ENCODE measurements at regions not wholly inside any gene's neighbourhood (a gene's known extent, or its start where the extent isn't known, plus 50 kb on each side); places are given as distances from the start of the nearest gene placed in this dataset.
"Not testable (repeated sequence)": the region's sequence is repeated elsewhere in the genome, so short reads cannot be mapped to it uniquely, and the experiment has no call there.

DNA sequence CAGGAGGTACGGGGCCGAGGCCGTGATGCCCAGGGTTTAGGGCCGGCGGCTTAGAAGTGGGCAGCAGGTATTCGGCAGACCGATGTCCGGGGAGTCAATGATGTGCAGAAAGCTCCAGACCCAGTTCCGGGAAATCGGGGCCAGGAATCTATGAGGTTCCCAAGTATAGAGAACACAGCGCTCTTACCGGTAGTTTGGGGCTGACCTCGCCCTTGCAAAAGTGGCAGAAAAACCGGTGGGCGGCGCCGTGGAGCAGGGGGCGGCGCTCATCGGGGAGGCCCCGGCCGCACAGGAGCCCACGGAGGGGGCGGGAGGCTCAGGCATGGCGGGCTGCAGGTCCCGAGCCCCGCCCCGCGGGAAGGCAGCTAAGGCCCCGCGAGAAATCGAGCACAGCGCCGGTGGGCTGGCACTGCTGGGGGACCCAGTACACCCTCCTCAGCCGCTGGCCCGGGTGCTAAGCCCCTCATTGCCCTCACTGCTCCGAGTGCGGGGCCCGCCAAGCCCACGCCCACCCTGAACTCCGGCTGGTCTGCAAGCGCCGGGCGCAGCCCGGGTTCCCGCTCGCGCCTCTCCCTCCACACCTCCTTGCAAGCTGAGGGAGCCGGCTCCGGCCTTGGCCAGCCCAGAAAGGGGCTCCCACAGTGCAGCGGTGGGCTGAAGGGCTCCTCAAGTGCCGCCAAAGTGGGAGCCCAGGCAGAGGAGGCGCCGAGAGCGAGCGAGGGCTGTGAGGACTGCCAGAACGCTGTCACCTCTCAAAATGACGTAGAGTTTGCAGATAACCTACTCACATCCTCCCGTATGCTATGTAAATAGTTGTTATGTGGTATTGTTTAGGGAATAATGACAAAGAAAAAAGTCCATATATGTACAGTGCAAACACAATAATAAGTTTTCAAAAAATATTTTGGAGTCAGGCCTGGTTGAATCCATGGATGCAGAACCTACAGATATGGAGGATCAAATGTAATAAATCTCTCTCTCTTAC lies 80.6 kb upstream of the NBPF20 start:
- H3K4me3 ChIP-seq (ENCODE audit: low read depth, low read length); DNase-seq (ENCODE audit: low read depth); CTCF ChIA-PET; H3K27me3 ChIP-seq (ENCODE audit: control insufficient read depth, insufficient read depth, low read length); POLR2A ChIA-PET; H3K36me3 ChIP-seq (ENCODE audit: control insufficient read depth, insufficient read depth, low read length): not testable (repeated sequence)

DNA sequence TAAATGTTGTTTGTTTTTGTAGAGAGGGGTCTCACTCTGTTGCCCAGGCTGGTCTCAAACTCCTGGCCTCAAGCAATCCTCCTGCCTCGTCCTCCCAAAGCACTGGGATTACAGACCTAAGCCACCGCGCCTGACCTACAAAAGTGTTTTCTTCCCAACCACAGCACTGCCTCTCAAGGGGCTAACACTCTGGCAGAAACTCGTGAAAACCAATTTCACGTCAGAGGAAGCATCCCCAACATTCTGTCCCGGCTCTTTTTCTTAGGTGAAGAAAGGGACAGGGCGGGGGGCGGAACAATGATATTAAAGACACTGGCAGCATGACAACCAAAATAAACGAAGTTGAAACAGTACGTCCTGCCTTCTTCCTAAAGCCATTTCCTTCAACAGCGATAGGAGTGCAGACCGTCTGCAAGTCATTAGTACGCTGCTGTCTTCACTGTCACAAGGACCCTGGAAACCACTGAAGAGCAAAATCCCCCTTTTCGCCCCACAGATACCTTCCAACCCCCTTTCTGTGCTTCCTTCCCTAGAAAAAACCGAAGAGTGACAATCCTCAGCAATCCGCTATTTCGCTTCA lies 79.5 kb upstream of the NBPF20 start:
- CTCF ChIA-PET; POLR2A ChIA-PET; DNase-seq (ENCODE audit: low read depth); H3K27me3 ChIP-seq (ENCODE audit: control insufficient read depth, insufficient read depth, low read length); H3K4me3 ChIP-seq (ENCODE audit: low read depth, low read length); H3K36me3 ChIP-seq (ENCODE audit: control insufficient read depth, insufficient read depth, low read length): not testable (repeated sequence)

DNA sequence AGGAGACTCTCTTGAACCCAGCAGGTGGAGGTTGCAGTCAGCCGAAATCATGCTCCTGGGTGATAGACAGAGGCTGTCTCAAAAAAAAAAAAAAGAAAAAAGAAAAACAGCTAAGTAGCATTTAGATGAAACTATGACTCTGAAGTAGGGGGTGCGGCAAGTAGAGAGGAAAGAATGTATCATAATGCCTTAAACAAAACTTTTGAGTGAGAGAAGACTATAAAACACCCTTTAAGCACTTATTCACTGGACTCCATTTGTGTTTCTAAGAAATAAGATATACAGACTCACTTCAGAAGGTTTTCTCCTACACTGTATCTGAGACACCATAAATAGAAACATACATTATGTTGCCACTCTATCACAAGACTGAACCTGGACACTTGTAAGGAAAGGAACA lies 78.9 kb upstream of the NBPF20 start:
- not testable (repeated sequence) for H3K36me3 ChIP-seq (ENCODE audit: control insufficient read depth, insufficient read depth, low read length)

DNA sequence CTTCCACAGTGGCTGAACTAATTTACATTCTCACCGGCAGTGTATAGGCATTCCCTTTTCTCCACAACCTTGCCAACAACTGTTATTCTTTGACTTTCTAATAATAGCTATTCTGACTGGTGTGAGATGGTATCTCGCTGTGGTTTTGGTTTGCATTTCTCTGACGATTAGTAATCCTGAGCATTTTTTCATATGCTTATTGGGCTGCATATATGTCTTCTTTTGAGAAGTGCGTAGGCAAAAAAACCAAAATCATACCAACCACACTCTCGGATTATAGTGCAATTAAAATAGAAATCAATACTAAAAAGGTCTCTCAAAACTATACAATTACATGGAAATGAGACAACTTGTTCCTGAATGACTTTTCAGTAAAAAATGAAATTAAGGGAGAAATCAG lies 74.8 kb upstream of the NBPF20 start:
- H3K27me3 ChIP-seq (ENCODE audit: control insufficient read depth, insufficient read depth, low read length); DNase-seq (ENCODE audit: low read depth); H3K4me3 ChIP-seq (ENCODE audit: low read depth, low read length); POLR2A ChIA-PET; CTCF ChIA-PET; H3K36me3 ChIP-seq (ENCODE audit: control insufficient read depth, insufficient read depth, low read length): not testable (repeated sequence)

More for the DNA sequence above, 78.9 kb upstream of the NBPF20 start:
- H3K4me3 ChIP-seq (ENCODE audit: low read depth, low read length); H3K27me3 ChIP-seq (ENCODE audit: control insufficient read depth, insufficient read depth, low read length); POLR2A ChIA-PET; DNase-seq (ENCODE audit: low read depth); CTCF ChIA-PET: not testable (repeated sequence)

DNA sequence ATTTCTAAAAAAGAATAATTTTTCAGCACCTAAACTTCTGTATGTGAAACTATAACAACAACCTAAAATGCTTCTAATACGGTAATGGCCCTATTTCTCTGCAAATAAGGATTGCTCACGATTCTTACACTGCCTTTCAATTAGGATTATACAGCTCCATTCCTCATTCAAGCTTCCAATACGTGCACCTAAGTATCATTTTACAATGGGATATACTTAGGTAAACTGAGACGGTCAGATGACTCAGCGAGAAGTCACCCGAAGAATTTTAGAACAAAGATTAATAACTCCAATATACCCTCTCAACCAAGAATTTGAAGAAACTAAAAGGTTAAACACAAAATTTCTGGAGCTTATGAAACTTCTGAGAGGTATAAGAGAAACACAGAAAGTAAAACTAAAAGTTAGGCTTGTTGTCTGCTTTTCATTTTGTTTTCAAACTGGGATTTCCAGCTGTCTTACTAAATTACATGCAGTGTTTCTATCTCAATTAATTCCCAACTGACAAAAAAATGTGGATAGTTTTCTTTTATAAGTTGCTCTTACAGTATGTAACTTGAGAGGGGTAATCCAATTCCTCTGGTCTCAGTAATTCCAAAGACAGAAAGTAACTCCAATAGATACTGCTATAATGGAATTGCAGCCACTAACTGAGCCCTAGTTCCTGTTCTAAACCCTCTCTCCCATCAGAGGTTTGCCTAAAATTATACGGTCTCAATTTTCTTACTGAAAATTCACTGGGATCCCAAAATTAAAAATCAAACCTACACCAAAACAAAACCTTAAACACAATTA lies 69.9 kb upstream of the NBPF20 start:
- DNase-seq (ENCODE audit: low read depth); H3K36me3 ChIP-seq (ENCODE audit: control insufficient read depth, insufficient read depth, low read length); POLR2A ChIA-PET; CTCF ChIA-PET; H3K4me3 ChIP-seq (ENCODE audit: low read depth, low read length); H3K27me3 ChIP-seq (ENCODE audit: control insufficient read depth, insufficient read depth, low read length): not testable (repeated sequence)

DNA sequence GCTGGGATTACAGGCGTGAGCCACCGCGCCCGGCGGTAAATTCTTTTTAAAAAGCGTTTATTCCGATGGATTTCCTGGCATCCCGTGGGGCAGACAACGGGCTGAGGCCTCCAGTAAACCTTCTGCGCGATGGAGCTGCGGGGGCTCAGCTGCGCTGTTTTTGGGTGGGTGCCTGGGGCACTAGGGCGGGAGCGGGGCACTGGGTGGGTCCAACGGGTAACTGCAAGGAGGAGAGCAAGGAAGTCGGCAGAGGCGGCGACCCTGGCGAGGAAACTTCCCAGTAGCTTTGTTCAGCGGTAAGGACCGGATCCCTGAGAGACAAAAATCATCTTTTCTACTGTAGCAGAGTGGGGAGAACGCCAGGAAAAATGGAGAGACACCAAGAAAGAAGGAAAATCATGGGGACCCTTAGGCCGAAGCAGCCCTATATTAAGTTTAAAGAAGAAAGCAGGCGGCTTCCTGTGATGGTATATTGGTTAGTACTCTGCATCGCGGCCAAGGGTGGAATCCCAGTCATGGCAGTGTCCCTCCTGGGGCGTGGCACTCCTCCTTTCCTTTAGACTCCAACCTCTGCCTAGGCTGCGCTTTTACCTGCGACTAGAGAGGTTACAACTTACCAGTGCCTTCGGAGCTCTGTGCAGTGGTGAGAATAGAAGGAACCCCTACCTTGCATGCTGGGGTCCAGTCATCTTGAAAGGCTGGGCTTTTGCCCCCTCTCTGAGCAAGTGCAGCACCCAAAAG lies 63.0 kb upstream of the NBPF20 start:
- CTCF ChIA-PET; DNase-seq (ENCODE audit: low read depth); H3K27me3 ChIP-seq (ENCODE audit: control insufficient read depth, insufficient read depth, low read length); H3K36me3 ChIP-seq (ENCODE audit: control insufficient read depth, insufficient read depth, low read length); H3K4me3 ChIP-seq (ENCODE audit: low read depth, low read length); POLR2A ChIA-PET: not testable (repeated sequence)

DNA sequence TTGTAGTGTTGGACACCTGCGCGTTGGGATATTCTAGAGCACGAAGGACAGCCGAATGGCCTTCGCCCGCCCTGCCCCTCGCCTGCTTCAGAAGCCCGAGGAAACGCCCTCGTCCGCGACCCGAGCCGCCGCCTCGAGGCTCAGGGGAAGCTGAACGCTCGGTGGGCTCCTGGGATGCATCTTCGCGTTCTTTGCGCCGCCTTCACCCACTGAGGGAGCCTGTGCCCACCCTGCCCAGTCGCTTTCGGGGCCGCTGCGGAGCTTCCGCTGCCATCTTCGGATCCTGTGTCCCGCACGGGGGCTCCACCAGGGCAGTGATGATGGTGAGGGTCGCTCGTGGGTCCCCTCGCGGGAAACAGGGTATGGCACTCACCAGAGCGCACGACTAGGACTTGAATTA lies 61.8 kb upstream of the NBPF20 start:
- H3K27me3 ChIP-seq (ENCODE audit: control insufficient read depth, insufficient read depth, low read length); DNase-seq (ENCODE audit: low read depth); CTCF ChIA-PET; H3K36me3 ChIP-seq (ENCODE audit: control insufficient read depth, insufficient read depth, low read length); POLR2A ChIA-PET: not testable (repeated sequence)
- peak overlapping the region; percentile 21 for H3K4me3 ChIP-seq (ENCODE audit: low read depth, low read length)

DNA sequence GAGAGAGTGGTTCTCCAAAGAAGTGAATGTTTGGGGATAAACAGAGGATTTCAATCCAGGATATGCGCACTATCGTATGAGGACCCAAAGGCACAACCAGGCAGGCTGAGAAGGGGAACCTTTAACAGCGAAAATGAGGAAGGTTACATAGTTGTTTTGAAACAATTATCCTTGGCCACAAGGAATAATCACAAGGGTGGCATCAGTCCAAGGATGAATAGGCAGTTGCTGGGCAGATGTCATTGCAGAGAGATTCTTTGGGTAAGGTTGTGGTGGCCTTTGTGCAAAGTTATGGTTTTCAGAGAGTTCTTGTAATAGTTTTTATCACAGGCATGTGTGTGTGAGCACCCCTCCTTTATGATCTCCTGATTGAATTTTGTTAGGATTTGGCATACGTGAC lies 58.9 kb upstream of the NBPF20 start:
- H3K36me3 ChIP-seq (ENCODE audit: control insufficient read depth, insufficient read depth, low read length); DNase-seq (ENCODE audit: low read depth); CTCF ChIA-PET; H3K4me3 ChIP-seq (ENCODE audit: low read depth, low read length); H3K27me3 ChIP-seq (ENCODE audit: control insufficient read depth, insufficient read depth, low read length); POLR2A ChIA-PET: not testable (repeated sequence)

DNA sequence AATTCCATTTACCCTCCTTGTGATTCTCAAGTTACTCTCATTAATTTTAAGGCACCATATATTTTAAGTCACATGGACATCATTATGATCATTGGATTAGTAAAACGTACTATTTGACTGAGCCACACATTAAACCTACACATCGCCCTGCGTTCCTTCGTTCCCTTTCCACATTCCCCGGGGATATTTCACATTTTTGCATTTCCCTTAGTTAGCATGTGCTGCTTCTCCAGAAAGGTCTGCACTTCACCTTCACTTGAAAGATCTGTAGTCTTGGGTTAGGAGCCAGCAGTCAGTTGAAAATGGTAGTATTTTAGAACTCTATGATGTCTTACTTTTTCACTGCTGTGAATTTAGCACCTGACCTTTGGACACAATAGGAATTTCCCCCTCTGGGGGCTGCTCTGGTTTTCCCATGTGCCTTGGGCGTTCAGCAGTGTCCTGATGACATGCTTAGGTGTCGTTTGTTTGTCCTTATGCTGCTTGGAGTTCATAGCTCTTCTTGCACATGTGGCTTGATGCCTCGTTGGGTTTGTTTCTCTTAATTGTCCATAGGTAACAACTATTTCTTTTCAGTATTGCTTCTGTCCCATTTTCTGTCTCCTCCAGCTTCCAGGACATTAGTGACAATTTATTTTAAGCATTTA lies 56.9 kb upstream of the NBPF20 start:
- H3K27me3 ChIP-seq (ENCODE audit: control insufficient read depth, insufficient read depth, low read length); POLR2A ChIA-PET; H3K36me3 ChIP-seq (ENCODE audit: control insufficient read depth, insufficient read depth, low read length); H3K4me3 ChIP-seq (ENCODE audit: low read depth, low read length); CTCF ChIA-PET; DNase-seq (ENCODE audit: low read depth): not testable (repeated sequence)

DNA sequence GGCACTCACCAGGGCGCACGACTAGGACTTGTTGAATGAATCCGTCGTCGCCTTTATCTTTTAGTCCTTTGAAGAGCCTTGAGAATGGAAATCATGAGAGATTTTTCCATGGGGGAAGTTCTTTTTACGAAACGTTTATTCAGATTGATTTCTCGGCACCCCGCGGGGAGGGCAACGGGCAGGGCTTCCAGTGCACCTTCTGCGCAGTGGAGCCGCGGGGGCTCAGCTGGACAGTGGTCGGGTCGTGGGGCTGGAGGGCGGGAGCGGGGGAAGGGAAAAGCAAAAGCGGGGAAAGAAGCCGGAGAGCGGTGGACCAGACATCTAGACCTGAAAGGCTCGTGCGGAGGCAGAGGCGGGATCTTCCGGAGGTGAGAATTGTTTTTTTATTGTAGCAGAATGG lies 50.6 kb upstream of the NBPF20 start:
- CTCF ChIA-PET; POLR2A ChIA-PET; H3K4me3 ChIP-seq (ENCODE audit: low read depth, low read length); H3K36me3 ChIP-seq (ENCODE audit: control insufficient read depth, insufficient read depth, low read length); DNase-seq (ENCODE audit: low read depth); H3K27me3 ChIP-seq (ENCODE audit: control insufficient read depth, insufficient read depth, low read length): not testable (repeated sequence)

DNA sequence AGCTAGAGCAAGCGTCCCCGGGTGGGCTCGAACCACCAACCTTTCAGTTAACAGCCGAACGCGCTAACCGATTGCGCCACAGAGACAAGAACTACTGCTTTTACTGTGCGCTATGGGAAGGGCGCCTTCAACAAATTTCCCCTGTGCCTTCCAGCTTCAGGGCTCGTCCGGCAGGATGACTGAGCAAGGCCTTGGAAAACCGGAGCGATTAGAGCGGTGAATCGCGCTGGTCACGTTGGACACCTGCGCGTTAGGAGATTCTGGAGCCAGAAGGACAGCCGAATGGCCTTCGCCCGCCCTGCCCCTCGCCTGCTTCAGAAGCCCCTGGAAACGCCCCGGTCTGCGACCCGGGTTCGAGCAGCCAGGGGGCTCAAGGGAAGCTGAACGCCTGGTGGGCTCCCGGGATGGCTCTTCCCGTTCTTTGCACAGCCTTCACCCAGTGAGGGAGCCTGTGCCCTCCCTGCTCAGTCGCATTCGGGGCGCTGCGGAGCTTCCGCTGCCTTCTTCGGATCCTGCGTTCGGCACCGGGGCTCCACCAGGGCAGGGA lies 50.0 kb upstream of the NBPF20 start:
- DNase-seq (ENCODE audit: low read depth); H3K4me3 ChIP-seq (ENCODE audit: low read depth, low read length): not testable (repeated sequence)

More for the DNA sequence above, 50.0 kb upstream of the NBPF20 start:
- POLR2A ChIA-PET; CTCF ChIA-PET; H3K36me3 ChIP-seq (ENCODE audit: control insufficient read depth, insufficient read depth, low read length); H3K27me3 ChIP-seq (ENCODE audit: control insufficient read depth, insufficient read depth, low read length): not testable (repeated sequence)

Measured in BJ (cell line).